Coronary artery (tissue), 2 donors: ENCODE measurements at regions not wholly inside any gene's neighbourhood (a gene's known extent, or its start where the extent isn't known, plus 50 kb on each side); places are given as distances from the start of the nearest gene placed in this dataset.

Source experiments
- DNase-seq: peaks from one replicate; pipeline ENCODE4 v3.0.0-alpha.2; 2017; ENCODE audit warnings: low spot score
- H3K27ac ChIP-seq, 2 donors: fragments of 200-600 bp; sonication (generic); one replicate each; pipeline ENCODE4 v1.5.1; 2016 to 2019
- H3K4me3 ChIP-seq: fragments of 200-600 bp; sonication (generic); 2 replicates; pipeline ENCODE4 v1.5.1; 2016; ENCODE audit warnings: mild to moderate bottlenecking, moderate library complexity
- TF ChIP-seq, protein P1 (sequence below): fragments of 200-600 bp; sonication (generic); IDR thresholded peaks from one replicate; pipeline ENCODE4 v1.5.1; 2019; ENCODE audit warnings: antibody characterized with exemption

DNA sequence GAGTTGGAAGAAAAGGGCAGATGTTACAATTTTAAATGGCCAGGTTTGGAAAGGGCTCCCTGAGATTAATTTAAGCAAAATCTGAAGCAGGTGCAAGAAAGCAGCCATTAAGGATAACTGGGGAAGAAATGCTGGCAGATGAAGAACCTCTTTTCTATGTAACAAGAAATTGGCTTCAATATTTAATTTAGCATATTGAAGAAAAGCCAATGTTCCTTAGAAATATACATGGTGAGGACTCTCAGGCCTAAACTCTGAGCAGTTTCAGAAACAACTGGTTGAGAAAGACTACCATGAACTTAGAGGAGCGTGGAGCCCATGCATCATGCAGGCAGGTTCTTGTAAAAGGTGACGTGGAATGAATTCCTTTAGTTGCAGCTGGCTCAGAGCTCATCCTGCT, 152.8 kb downstream of the LRIG3 start:
- TF ChIP-seq, protein P1, sequence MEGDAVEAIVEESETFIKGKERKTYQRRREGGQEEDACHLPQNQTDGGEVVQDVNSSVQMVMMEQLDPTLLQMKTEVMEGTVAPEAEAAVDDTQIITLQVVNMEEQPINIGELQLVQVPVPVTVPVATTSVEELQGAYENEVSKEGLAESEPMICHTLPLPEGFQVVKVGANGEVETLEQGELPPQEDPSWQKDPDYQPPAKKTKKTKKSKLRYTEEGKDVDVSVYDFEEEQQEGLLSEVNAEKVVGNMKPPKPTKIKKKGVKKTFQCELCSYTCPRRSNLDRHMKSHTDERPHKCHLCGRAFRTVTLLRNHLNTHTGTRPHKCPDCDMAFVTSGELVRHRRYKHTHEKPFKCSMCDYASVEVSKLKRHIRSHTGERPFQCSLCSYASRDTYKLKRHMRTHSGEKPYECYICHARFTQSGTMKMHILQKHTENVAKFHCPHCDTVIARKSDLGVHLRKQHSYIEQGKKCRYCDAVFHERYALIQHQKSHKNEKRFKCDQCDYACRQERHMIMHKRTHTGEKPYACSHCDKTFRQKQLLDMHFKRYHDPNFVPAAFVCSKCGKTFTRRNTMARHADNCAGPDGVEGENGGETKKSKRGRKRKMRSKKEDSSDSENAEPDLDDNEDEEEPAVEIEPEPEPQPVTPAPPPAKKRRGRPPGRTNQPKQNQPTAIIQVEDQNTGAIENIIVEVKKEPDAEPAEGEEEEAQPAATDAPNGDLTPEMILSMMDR: no peak
- H3K27ac ChIP-seq: no peak overlapping the region

DNA sequence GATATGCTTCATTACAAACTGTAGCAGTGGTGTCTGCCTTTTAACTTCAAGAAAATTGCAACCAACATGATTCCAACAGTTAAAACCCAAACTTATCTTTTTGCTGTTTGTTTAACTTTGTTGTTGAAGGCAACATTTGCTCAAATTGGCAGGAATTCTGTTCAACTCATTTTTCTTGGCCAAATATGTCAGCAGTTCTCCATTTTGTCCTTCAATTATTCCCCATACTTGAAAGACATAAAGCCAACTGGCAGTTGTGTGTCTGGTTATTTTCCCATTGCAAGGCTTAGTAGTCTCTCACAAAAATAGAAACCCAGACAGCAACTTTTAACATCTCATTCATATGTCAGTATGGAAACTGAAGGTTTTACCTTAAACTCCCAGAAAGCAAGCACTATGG, 146.3 kb downstream of the LRIG3 start:
- DNase-seq: no peak
- TF ChIP-seq, protein P1: no peak
- Histone ChIP-seq H3K4me3 (no peak overlapping the region), H3K27ac (peak overlapping the region in 1 of 2 donors; percentile 0)

More for the DNA sequence above, 152.8 kb downstream of the LRIG3 start:
- no peak for DNase-seq
- H3K4me3 ChIP-seq: no peak overlapping the region

DNA sequence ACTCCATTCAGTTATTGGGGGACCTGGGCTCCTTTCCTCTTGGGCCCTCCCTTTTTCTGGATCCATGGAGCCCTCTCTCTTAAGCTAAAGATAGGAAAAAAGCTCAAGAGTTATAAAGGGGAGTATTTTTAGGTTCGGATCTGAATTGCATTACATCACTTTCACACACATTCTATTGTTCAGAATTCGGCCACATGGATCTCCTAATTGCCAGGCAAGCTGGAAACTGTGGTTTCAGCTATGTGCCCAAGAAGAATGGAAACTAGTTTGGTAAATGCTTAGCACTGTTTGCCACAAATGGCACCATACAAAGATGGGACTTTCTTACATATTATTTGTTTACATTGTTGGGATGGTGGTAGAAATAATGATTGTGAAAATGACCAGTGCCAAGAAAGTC, 145.6 kb downstream of the LRIG3 start:
- no peak for DNase-seq
- Histone ChIP-seq H3K27ac (peak overlapping the region in 1 of 2 donors; percentile 6), H3K4me3 (no peak overlapping the region)
- TF ChIP-seq, protein P1: no peak

DNA sequence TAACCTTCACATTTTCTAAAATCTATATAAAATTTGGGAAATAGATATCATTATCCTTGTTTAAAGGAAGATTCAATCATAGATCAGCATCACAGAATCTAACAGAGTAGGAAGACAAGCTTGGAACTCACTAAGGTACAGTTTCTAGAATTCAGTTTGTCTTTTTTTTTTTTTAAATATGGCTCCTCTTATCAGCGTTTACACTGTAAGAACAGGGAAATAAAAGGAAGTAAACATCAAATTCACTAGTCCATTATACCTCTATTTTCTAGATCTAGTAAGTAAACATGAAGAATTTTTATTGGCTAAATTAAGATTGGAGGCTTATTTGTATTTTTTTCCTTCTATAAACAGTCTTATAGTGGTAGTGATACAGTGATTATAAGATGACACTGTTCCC, 144.9 kb downstream of the LRIG3 start:
- Histone ChIP-seq H3K27ac (no peak overlapping the region), H3K4me3 (no peak overlapping the region)
- TF ChIP-seq, protein P1: no peak
- no peak for DNase-seq

DNA sequence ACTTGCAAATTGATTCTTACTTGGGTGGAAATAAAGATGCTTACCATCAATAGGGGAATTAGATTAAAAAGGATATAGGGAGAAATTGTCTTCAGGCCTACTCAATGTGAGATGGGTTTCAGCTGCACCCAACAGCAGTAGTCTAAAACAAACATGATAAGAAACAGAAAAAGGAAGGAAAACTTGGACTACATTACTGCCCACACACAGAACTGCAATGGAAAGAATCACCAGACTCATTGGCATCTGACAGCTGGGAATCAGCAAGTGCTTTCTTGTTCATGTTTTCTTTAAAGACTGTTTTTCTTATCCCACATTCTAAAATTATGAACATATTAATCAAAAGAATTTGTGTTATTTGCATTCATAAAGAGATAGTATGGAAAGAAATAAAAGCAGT, 144.2 kb downstream of the LRIG3 start:
- Histone ChIP-seq H3K4me3 (no peak overlapping the region), H3K27ac (no peak overlapping the region)
- TF ChIP-seq, protein P1: no peak
- DNase-seq: no peak

DNA sequence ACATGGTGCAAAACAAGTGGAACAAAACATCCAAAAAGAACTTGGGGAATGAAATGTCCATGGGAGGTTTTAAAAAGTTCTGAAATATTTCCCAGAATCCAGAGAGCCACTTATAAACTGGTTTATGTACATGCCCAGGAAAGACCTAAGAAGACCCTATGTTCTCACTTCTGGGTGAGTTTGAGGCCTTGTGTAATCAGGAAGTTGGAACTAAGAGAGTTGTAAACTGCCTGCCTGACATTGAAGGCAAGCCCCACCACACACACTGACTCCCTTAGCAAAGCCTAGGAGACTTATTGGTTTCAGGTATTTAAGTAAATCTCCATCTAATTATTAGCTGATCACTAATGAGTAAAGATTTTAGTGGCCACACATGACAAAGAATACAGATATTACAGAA, 142.5 kb downstream of the LRIG3 start:
- TF ChIP-seq, protein P1: no peak
- Histone ChIP-seq H3K27ac (peak overlapping the region in 1 of 2 donors; percentile 25), H3K4me3 (no peak overlapping the region)
- DNase-seq: no peak

DNA sequence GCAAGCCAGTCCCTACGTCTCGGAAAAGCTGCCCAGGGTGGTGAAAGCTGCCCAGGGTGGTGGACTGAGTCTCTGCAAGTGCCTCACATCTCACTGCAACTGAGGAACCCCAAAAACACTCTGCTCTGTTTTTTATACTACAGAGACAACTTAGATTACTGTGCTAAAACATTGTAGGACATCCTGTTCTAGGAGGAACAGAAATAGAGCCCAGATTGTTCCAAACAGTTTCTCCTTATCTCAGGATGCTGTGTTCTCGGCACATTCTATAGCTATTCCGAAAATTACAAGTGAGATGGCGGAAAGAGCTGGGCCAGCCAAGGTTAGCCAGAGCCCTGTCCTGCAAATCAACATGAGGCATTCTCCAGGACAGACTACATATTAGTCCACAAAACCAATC, 138.7 kb downstream of the LRIG3 start:
- Histone ChIP-seq H3K27ac (peak overlapping the region in 1 of 2 donors; percentile 2), H3K4me3 (peak overlapping the region; percentile 19)
- TF ChIP-seq, protein P1: no peak

More for the DNA sequence above, 138.7 kb downstream of the LRIG3 start:
- no peak for DNase-seq
